ENCODE measurements at regions not wholly inside any gene's neighbourhood (a gene's known extent, or its start where the extent isn't known, plus 50 kb on each side); places are given as distances from the start of the nearest gene placed in this dataset.
"Not testable (repeated sequence)": the region's sequence is repeated elsewhere in the genome, so short reads cannot be mapped to it uniquely, and the experiment has no call there.

DNA sequence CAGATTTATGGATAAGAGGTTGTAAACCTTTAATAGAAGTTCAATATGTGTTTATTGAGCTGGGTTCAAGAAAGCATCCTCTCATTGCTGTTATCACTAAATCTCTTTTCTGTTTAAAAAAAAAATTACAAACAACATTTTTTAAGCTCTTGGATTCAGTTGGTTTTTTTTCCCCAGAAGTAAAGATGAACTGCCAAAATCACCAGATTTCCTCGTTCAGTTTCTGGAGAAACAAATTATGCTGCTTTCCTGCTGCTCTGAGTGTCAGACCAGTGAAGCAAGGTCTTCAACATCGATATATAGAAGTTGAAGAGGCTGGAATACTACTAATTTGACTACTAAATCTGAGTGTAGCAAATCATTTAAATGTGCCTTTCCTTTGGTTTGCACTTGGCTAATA is 352.1 kb upstream of the IRAK1BP1 start:
- DNase-seq: no peak

DNA sequence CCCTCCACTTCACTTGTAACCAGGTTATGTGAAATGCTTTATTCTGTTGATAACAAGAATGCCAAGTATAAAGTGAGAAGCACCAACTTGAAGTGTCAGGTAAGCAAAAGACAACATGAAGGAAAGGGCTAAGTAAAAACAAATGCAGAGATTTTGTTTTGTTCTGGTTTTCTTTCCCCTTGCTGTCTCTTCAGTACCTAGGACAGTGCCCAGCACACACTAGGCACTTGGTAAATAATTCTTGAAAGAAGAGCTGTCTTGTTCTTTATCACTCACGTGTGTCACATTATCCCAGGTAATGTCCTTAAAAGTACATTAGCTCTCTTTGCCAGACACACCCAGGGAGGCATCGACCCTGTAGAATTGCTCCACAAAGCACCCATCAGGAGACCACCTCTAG is 350.0 kb upstream of the IRAK1BP1 start:
- DNase-seq: no peak

DNA sequence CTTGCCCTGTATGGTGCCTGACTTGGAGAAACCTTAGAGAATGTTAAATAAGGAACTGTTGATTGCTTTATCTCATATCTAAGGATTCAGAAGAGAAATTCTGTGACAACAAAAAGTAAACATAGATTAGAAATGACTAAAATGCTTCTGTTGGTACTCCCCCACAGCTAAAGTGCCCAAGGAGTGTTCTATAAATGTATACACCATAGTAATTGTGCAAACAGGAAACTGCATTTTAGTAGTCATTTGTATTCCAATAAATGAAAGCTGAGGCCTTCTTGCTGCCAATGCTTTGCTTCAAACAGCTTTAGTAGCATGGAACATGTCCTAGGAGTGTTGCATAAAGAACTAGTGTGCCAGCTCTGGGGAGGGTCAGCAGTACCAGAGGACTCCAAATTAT is 343.7 kb upstream of the IRAK1BP1 start:
- DNase-seq: no peak

DNA sequence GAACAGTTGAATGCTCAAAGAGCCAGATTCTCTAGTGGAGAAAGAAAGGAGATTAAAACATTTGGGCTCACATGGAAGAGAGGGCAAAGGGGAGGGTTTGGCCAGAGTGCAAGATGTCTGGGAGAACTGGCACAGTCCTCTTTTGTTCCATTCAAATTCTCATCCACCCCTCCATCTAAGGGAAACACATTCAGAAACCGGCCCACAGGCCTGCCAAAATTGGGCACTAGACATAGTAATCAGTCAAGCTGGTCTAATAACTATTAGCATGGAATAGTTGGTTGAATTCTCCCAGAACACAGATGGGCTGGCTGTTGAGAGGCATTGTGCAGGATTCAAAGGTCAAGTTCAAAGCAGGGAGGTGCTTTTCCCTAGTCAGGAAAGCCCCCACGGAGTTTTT is 341.4 kb upstream of the IRAK1BP1 start:
- DNase-seq: no peak

DNA sequence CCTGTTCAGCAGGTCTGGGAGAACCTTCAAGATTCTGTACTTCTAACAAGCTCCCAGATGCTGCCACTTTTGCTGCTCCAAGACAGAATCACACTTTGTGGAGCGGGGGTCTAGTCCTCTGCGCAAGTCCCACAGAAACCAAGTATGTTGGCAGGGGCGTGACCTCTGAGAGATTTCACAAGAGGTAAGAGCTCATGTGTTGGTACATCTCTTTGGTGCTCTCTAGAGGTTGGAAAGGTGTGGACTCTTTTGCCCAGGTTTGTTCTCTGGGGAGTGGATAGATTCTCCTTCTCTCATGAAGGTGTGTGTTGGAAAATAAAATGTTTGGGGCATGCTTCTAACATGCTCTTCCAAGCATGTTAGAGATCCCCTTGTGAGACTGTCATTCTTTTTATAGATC is 340.9 kb upstream of the IRAK1BP1 start:
- DNase-seq: no peak

DNA sequence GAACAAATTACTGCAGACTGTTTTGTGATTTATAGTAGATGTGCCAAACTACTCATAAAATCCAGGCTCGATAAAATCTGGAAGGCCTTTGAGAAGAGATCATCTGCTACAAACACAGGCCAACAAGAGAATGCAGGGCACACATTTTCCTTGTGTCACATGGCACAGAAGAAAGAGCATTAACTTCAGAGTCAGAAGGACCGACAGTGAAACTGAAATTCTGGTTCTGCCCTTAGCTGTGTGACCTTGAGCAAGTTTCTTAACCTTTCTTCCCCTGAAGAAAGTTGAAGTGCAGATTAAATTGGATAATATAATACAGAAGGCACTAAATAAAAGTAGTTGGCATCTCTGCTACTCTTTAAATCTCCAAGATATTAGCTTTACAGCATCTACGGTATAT is 338.4 kb upstream of the IRAK1BP1 start:
- no peak for DNase-seq

DNA sequence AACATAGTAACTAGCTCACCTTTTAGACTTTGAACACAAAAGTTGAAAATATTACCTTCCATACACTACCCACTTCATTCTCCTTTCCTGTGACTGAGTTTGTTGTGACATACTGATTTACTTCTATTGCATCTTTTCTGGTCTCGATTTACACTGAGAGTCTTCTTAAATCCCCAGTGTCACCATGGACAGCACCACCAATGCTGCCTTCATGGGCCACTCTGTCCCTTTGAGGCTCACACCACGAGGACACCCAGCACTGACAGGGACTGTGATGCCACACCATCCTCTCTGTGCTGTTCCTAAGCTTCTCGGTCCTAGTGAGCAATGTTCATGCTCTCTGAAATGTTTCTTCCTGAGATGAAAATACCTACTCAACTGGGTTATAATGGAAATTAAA is 337.1 kb upstream of the IRAK1BP1 start:
- no peak for DNase-seq

DNA sequence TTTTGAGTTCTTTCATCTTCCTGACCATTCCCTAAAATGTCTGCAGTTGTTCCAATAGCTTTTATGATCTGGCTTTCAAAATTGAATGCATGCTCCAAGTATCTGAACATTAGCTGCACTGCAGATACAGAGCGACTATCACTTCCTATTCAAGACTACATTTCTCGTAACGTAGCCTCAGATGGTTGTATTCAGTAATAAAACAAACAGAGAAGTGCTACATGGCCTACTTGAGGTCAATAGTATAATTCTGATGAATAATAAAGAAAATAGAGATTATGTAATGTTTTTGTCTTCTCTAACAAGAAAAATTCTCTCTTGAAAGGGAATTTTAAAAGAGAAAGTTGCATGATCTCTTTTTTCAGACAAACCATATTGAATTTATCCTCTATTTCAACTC is 333.9 kb upstream of the IRAK1BP1 start:
- DNase-seq: no peak

DNA sequence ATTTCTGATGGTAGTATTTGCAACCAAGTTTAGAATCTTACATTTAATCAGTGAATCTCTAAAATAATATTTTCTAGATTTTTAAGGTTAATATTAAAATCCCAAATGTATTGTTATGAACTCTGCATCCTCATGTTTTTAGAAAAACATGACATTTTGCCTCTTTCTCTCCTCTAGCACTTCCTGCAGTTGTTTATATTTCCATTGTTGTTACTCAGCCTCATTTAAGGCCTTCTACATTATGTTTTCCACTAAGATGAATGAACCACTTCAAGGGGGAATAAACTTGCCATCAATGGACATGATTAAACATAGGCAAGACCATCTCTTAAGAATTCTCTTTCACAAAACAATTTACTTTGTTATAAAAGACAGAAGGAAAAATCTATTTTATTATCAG is 333.5 kb upstream of the IRAK1BP1 start:
- no peak for DNase-seq

DNA sequence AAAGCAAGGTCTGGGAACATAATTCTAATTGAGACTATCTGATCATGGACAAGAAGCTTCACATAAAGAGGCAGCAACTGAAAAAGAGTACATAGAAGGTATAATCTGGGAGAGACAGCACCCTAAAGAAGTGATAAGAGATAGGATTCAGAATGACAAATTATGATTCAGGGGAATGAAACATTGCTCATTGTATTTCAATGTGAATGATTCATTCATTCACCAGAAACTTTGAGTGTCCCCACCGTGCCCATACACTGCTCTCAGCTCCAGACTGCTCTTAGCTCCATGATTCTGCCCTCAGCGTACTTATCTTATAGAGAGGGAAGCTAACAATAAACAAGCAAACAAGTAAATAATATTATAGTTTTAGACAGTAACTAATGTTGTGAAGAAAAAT is 329.3 kb upstream of the IRAK1BP1 start:
- DNase-seq: no peak

DNA sequence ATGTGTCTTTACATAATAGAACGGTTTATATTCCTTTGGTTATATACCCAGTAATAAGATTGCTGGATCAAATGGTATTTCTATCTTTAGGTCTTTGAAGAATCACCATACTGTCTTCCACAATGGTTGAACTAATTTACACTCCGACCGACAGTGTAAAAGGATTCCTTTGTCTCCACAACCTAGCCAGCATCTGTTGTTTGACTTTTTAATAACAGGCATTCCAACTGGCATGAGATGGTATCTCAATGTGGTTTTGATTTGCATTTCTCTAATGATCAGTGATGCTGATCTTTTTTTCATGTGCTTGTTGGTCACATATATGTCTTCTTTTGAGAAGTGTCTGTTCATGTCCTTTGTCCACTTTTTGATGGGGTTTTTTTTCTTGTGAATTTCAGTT is 319.7 kb upstream of the IRAK1BP1 start:
- DNase-seq: not testable (repeated sequence)

DNA sequence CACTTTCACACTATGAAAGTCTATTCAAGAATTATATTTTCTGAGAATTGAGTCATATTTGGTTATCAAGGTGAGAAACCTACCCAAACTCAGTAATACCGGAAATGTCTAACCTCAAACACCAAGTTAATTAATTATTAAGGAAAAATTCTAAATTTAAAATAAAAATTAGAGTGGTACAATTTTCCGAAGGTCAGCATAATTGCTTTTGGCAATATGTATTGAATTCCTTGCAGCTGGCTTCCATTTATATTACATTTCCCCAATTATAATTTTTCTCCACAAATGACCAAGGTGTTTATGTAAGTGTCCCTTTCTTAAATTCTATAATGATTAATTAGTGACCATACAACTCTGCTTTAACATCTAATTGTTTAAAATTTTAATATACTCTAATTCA is 316.0 kb upstream of the IRAK1BP1 start:
- DNase-seq: no peak

DNA sequence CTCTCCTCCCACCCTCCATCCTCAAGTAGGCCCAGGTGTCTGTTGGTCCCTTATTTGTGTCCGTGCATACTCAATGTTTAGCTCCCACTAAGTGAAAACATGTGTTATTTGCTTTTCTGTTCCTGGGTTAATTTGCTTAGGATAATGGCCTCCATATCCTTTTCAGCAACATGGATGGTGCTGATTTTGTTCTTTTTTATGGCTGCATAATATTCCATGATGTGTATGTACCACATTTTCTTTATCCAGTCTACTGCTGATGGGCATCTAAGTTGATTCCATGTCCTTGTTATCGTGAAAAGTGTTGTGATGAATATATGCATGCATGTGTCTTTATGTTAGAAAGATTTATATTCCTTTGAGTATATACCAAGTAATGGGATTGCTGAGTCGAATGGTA is 314.9 kb upstream of the IRAK1BP1 start:
- no peak for DNase-seq

DNA sequence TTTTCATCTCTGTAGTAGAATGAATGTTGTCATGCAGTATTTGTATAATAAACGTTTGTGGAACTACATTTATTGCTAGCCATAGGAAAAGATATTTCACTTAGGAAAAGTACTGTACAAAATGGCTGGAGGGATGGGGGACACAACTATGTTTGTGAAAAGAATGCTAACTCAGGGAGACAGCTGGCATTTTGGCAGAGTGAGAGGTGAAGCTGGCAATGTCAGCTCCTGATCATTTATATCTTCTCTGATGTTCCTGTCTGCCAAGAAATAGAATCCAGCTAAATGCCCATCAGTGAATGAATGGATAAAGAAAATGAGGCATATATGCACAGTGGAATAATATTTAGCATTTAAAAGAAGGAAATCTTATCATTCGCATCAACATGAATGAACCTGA is 313.0 kb upstream of the IRAK1BP1 start:
- no peak for DNase-seq

DNA sequence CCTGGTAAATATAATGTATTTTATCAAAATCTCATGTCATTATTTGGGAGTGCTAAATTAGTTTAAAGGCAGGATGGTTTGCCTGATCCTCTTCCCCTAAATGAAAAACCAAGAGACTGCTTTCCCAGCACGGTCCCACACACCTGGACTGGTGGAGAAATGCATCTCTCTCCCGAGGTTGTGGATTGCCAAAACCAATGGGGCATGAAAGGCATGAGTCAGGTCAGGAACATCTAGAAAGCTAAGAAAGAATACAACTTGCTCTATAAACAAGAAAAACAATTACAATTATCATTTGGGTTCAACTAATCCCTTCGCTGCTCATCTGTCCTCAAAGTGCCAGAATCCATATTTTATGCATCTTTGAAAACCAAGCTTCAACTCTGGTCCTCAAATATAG is 308.3 kb upstream of the IRAK1BP1 start:
- DNase-seq: no peak

DNA sequence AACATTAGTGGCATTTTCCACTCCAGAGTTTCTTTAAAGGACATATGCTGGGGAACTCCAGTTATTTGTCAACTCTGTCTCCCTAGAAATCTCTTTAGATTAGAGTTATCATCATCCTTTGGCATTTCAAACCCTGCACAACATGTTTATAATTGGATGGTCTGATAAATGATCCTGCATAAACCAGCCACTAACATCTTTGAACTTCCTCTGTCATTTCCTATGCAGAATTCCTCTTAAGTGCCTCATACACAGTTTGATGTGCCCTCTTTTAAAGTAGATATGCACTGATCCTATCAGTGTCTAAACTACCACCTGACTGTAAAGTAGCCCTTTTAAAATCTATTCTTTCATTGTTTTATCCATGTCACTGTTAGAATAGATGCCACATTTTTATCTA is 306.3 kb upstream of the IRAK1BP1 start:
- DNase-seq: no peak

DNA sequence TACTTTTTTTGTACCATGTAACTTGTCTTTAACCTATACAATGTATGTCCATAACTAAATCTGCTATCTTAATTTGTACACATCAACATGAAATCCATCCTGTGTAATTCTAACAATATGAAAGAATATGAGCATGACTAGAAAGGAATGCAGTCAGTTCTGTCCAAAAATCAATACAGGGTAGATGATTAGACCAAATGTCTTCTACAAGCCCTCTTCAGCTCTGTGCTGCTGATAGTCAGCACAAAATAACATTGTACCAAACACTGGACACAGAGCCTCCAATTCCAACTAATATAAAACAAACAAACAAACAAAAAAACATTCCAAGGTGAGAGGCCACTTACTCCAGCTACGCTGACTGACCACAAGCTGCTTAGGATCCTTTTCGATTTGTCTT is 301.4 kb upstream of the IRAK1BP1 start:
- no peak for DNase-seq

DNA sequence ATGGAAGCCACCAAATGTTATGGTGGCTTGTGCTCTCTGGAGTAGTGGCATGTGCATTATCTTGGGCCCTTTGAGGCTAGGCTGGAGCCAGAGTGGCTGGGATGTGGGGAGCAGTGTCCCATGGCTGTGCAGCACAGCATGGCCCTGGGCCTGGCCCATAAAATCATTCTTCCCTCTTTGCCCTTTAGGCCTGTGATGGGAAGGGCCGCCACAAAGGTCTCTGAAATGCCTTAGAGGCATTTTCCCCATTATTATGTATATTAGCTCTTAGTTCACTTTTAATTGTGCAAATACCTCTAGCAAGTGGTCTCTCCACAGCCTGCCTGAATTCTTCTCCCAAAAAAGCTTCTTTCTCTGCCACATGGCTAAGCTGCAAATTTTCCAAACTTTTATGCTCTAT is 297.3 kb upstream of the IRAK1BP1 start:
- no peak for DNase-seq

DNA sequence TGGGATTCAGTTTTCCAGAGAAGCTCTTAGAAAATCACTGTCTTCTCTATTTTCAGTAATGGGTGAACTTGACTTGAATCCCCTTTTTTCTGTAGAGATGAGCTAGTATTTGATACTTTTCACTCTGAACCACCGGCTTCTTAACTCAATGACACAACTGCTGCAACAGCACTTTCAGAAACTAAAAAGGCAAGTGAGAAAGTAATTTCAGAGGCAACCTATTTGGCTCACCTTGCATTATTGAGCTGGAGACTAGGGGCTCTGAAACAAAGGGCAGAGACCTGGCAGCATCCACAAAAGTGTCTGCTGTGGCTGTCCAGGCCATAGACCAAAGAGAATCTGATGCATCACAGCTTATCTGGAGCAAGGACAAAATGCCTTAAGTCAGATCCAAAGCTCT is 289.8 kb upstream of the IRAK1BP1 start:
- DNase-seq: peak; percentile 12

DNA sequence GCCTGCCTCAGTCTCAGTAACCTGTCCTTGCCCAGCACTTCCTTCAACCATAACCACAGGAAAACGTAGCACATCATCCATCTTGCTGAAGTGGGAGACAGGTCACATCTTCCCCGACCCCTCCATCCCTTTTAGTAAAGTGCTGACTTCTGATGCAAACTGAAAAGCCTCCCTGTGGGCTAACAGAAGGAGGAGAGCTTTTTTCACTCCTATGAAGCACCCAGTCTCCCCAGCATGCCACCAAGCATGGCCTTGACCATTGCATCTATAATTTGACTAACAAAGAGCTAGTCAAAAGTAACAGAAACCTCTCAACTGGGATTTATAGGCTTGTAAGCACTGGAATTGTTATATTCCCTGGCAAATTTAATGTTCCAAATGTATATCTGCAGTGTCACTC is 288.9 kb upstream of the IRAK1BP1 start:
- DNase-seq: peak; percentile 73

DNA sequence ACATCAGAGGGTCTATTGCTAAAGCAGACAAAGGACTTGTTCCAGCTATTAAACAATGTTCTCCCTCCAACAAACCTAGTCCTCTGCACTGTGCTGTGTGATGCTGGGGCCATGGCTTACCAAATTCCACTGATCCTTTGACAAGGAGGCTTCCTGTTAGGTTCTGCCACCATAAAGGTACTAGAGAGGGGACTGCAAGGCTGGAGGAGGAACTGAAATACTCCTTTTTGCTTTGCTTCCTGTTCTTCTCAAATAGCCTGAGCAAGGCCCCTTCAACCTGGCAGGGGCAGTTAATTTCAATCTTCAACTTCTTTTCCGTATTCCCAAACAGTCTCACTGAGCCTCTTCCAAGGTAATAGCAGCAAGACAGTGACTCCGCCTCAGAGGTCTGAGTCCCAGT is 286.4 kb upstream of the IRAK1BP1 start:
- DNase-seq: no peak

DNA sequence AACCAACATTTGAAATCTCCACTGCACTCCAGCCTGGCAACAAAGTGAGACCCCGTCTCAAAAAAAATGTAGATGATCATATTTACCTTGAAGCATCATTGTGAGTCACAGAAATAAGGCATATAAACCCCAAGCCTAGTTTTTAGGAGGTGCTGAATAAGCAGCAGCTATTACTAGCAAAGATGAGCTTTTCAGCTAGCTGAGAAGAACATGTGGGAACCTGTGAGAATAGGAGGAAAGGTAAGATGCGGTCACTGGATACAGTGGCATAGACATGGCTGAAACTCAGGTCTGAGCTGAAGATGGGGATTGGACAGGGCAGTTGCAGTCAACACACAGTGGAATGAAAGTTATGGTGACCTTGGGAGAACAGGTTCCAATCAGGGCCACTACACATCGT is 284.3 kb upstream of the IRAK1BP1 start:
- DNase-seq: no peak

DNA sequence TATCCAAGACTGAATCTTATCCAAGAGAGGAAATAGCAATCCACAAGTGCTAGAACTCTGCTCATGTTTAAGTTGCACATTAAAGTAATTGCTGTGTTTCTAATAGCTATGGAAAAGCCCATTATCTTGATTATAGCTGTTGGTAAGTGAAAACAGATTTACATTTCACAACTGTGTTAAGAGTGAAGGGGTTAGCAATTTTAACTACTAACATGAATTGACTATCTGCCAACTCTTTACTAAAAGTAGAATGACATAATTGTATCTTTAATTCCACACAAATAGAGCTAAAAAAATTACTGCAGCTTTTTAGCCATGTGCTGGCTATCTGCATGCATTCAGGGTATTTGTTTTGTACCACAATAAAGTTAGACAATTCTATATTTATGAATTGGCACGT is 277.9 kb upstream of the IRAK1BP1 start:
- DNase-seq: no peak

DNA sequence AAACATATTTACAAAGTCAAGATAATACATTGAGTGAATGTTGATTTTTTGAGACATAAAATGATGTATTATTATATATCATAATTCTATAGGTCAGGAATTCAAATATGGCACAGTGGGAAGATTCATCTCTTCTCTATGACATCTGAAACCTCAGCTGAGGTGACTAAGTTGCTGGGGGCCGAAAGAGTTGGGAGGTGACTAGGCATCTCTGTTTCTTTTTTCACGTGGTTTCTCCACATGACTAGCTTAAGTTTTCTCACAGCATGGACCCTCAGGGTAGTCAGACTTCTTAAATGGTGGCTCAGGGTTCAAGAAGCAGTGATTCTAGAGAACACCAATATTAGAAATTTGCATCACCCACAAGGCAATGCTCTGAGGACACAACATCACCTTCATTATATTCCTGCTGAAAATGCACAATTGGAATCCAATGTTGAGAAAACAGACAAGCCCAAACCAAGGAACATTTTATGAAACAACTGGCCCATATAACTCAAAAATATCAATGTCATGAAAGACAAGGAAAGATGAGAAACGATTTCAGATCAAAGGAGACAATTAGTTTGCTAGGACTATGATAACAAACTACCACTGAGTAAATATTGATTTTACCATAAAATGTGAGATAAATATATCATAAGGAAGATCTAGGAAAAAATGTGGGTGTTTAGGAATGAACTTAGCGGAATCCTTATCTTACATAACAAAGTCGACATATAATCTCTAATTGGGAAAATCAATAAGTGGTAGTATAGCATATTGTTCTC is 273.3 kb upstream of the IRAK1BP1 start:
- no peak for DNase-seq

DNA sequence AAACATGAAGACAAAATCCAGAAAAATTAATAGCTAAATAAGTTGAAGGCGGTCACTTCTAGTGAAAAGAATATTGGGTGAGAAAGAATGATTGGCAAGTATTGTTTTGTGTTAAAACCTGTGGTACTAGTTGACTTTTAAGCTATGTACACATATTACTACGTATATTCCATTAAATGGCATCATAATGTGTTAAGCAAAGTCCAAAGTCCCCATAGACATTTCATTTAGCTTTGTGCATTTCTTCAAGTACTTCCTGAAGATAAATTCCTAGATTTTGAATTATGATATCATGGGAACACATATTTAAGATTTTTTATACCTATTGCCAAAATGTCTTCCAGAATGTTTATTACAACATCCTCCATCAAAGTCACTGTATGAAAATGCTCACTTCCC is 272.7 kb upstream of the IRAK1BP1 start:
- DNase-seq: no peak

DNA sequence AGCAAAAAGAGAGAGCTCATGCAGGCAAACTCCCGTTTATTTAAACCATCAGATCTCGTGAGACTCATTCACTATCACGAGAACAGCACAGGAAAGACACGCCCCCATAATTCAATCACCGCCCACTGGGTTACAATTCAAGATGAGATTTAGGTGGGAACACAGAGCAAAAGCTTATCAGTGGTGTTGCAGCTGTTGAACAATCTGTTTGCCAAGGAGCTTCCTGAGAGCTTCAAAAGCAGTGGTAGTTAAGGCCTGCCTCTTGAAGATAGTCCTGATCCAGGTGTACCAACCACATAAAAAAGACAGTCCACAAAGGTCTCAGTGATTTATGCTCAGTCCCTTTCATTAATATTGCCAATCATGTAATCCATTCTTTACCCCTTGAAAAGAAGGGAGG is 269.4 kb upstream of the IRAK1BP1 start:
- DNase-seq: no peak

All from NCI-H146 (cell line).